ENCODE measurements at regions not wholly inside any gene's neighbourhood (a gene's known extent, or its start where the extent isn't known, plus 50 kb on each side); places are given as distances from the start of the nearest gene placed in this dataset.

DNA sequence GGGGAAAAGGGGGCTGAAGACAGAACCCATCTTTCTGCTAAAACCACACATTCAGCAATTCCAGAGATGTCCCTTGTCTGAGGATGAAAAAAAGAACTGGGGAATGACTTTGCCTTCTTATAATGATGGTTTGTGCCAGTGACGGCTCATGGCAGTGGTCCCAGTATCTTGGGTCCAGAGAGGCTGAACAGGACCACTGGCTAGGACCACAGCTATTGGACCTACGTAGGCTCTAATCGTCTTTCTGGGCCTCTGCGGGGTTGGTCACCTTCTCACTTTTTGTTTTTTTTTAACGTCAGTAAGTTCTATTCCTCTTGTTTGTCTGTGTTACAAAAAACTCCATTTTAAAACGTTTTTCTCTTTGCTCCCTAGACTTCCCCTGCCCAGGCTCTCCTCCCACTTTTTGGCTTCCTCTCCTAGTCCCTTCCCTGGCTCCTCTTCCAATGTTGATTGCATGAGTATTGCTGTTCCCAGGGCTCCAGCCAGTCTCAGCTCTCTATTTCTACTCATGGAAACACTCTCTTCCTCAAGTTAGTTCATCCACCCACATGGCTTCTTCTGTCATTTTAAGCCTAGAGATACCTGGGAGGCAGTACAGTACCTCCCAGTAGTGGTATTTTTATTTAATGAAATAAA is 52.6 kb upstream of the STX18 start:
- no peak for DNase-seq

DNA sequence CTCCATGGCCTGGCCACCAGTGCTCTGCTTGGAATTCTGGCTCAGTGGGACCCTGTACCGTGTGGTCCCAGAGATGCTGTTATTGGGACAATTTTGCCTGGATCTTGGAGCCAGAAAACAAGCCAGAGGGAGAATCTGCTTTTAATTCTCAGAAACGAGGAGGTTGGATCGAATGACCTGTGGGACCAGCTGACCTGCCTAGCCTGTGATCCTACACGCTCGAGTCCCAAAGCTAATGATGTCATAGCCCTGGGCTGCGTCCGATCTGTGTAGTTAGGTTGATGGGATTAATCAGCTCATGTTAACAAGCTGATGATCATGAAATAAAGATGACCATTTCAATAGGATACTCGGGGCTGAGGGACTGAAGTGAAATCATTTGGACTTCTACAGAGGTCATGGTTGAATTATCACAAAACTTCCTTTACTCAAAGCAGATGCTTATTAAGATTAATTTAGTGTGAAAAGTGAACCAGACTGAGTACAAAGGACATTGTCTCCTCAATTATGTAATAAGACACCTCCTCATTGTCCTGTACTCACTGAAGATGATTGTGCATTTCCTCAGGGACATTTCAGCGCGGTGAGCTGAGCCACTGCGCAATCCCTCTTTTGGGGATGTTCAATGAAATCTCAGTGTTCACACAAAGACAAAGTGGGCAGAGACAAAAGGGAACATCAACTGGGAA is 51.9 kb upstream of the STX18 start:
- DNase-seq, result no peak

DNA sequence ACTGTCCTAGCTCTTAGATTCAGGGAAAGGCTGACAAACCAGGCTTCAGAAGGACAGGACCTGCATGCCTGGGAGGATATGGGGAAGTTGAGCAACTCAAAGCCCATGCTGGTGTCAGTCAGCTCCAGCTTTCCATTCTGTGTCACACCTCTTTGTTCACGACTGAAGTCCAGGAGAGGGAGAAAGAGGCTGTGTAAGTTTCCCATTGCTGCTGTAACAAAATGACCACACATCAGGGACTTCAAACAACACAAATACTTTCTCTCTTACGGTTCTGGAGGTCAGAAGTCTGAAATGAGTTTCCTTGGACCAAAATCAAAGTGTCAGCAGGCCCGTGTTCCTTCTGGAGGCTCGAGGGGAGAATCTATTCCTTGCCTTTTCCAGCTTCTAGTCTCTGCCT is 50.6 kb upstream of the STX18 start:
- no peak for DNase-seq
